AG04450 (cell line): ENCODE measurements at regions not wholly inside any gene's neighbourhood (a gene's known extent, or its start where the extent isn't known, plus 50 kb on each side); places are given as distances from the start of the nearest gene placed in this dataset.
"Not testable (repeated sequence)": the region's sequence is repeated elsewhere in the genome, so short reads cannot be mapped to it uniquely, and the experiment has no call there.

Experiments
- CTCF ChIA-PET: fragments of 300-600, 350-600 bp; formaldehyde crosslinking; extraction: SDS; loops from one replicate; lab custom pipeline; 2022; ENCODE audit warnings: antibody characterized with exemption, inconsistent platforms; lab: Charles Lee
- POLR2A ChIA-PET: fragments of 350-600 bp; formaldehyde crosslinking; extraction: SDS; loops from one replicate; lab custom pipeline; 2021; ENCODE audit warnings: antibody characterized with exemption, inconsistent platforms; lab: Yijun Ruan, JAX
- DNase-seq: peaks from one replicate; pipeline ENCODE4 v3.0.0-alpha.2; 2011; ENCODE audit warnings: low read depth, low spot score
- H3K27ac ChIP-seq: one replicate; pipeline ENCODE4 v1.5.1; 2012; ENCODE audit warnings: low read depth, low read length, control low read depth
- H3K27me3 ChIP-seq: one replicate; pipeline ENCODE4 v1.6.0; 2012; ENCODE audit warnings: low read length; ENCODE audit not compliant: control insufficient read depth, insufficient read depth
- H3K4me3 ChIP-seq: 2 replicates; pipeline ENCODE4 v1.5.1; 2011; ENCODE audit warnings: mild to moderate bottlenecking, low read depth, low read length, control low read depth
- H3K9me3 ChIP-seq: 2 replicates; pipeline ENCODE4 v1.5.1; 2012; ENCODE audit warnings: low read length; ENCODE audit not compliant: control insufficient read depth, insufficient read depth
- CTCF ChIP-seq: IDR thresholded peaks from 2 replicates; pipeline ENCODE4 v1.5.1; 2011; ENCODE audit warnings: low read depth, low read length, control low read depth, inconsistent platforms

GRCh38 chr16:59108374-59108773 is 374.3 kb upstream of the GOT2 start:
- Histone ChIP-seq H3K9me3 (peaks cover 5% of the 10 kb centered on the region; the same call in 1 of the 2 replicates), H3K27me3 (no peaks in the 10 kb centered on the region), H3K4me3 (no peak overlapping the region), H3K27ac (no peak overlapping the region)
- no peak for TF ChIP-seq CTCF
- DNase-seq: no peak
- ChIA-PET POLR2A (no interaction called here), CTCF (interaction anchor here (0.7 kb wide), 1 partner anchor 15 kb away, joined by 4 read pairs; no protein-coding TSS in a partner anchor)

GRCh38 chr16:59096682-59097081 is 362.6 kb upstream of the GOT2 start:
- DNase-seq, CTCF ChIA-PET: not testable (repeated sequence)

GRCh38 chr16:59090541-59090940 is 356.4 kb upstream of the GOT2 start:
- no peaks in the 10 kb centered on the region for H3K27me3 ChIP-seq
- POLR2A ChIA-PET: no interaction called here
- H3K4me3 ChIP-seq: no peak overlapping the region
- CTCF ChIA-PET: no interaction called here
- DNase-seq: no peak
- H3K9me3 ChIP-seq: peaks cover 2% of the 10 kb centered on the region; the same call in 1 of the 2 replicates
- no peak for TF ChIP-seq CTCF
- H3K27ac ChIP-seq: no peak overlapping the region

More at GRCh38 chr16:59096682-59097081, 362.6 kb upstream of the GOT2 start:
- H3K4me3 ChIP-seq, H3K9me3 ChIP-seq, H3K27ac ChIP-seq, POLR2A ChIA-PET, H3K27me3 ChIP-seq: not testable (repeated sequence)

GRCh38 chr16:59088431-59088830 is 354.3 kb upstream of the GOT2 start:
- Histone ChIP-seq H3K27ac (no peak overlapping the region), H3K9me3 (peaks cover 2% of the 10 kb centered on the region; the same call in 1 of the 2 replicates), H3K27me3 (no peaks in the 10 kb centered on the region), H3K4me3 (no peak overlapping the region)
- no peak for TF ChIP-seq CTCF
- ChIA-PET POLR2A (no interaction called here), CTCF (no interaction called here)
- no peak for DNase-seq

- CTCF ChIA-PET: no interaction called here
- peaks cover 2% of the 10 kb centered on the region; the same call in 1 of the 2 replicates for H3K9me3 ChIP-seq
- TF ChIP-seq CTCF: no peak
- POLR2A ChIA-PET: no interaction called here
- H3K4me3 ChIP-seq: no peak overlapping the region
- no peak overlapping the region for H3K27ac ChIP-seq
- no peaks in the 10 kb centered on the region for H3K27me3 ChIP-seq
- DNase-seq: no peak
These were observed 353.5 kb upstream of the GOT2 start for GRCh38 chr16:59087641-59088040.

- ChIA-PET POLR2A (no interaction called here), CTCF (no interaction called here)
- H3K4me3 ChIP-seq: no peak overlapping the region
- peaks cover 6% of the 10 kb centered on the region for H3K9me3 ChIP-seq
- TF ChIP-seq CTCF: no peak
- H3K27ac ChIP-seq: no peak overlapping the region
- no peaks in the 10 kb centered on the region for H3K27me3 ChIP-seq
- DNase-seq: no peak
These were observed 333.1 kb upstream of the GOT2 start for GRCh38 chr16:59067205-59067604.
